HEK293 (cell line): ENCODE measurements at regions not wholly inside any gene's neighbourhood (a gene's known extent, or its start where the extent isn't known, plus 50 kb on each side); places are given as distances from the start of the nearest gene placed in this dataset.

ENCODE experiments used
- CTCF ChIA-PET: fragments of 350-600 bp; formaldehyde crosslinking; extraction: SDS; loops from one replicate; lab custom pipeline; 2021; ENCODE audit warnings: antibody characterized with exemption; lab: Yijun Ruan, JAX
- POLR2A ChIA-PET: fragments of 300-600 bp; formaldehyde crosslinking; extraction: SDS; loops from one replicate; lab custom pipeline; 2020; ENCODE audit warnings: antibody characterized with exemption, inconsistent platforms; lab: Yijun Ruan, JAX
- H3K27ac ChIP-seq: fragments of 200-500 bp; sonication (Bioruptor generic); 2 replicates; pipeline ENCODE4 v1.5.1; 2014; ENCODE audit warnings: low read depth, low read length, control low read depth, inconsistent platforms; ENCODE audit errors: extremely low read depth
- H3K36me3 ChIP-seq, 2 experiments: fragments of 200-500 bp in 1 of 2; sonication (Bioruptor generic) in 1 of 2; 1 replicate in 1 of 2; 2 replicates in 1 of 2; pipeline ENCODE4 v1.5.1; 2014 to 2017; ENCODE audit warnings: inconsistent platforms in 2 of 2, low read length in 2 of 2; ENCODE audit not compliant: control insufficient read depth in 2 of 2, insufficient read depth in 1 of 2
- H3K4me1 ChIP-seq: fragments of 200-500 bp; sonication (Bioruptor generic); 2 replicates; pipeline ENCODE4 v1.5.1; 2014; ENCODE audit warnings: mild to moderate bottlenecking, low read length, inconsistent platforms; ENCODE audit not compliant: control insufficient read depth, insufficient read depth
- H3K4me3 ChIP-seq: 2 replicates; pipeline ENCODE4 v1.5.1; 2011; ENCODE audit warnings: low read depth, mild to moderate bottlenecking, control low read depth, low read length, moderate library complexity
- H3K9me3 ChIP-seq: fragments of 200-500 bp; sonication (Bioruptor generic); 2 replicates; pipeline ENCODE4 v1.5.1; 2014; ENCODE audit warnings: low read depth, low read length, inconsistent platforms; ENCODE audit not compliant: control insufficient read depth, insufficient read depth
- BCL11A ChIP-seq: fragments of 450-650 bp; formaldehyde crosslinking; IDR thresholded peaks from 2 replicates; pipeline ENCODE4 v1.5.1; 2016; ENCODE audit warnings: low read depth, missing biosample characterization, missing genetic modification characterization
- BCL6B ChIP-seq: fragments of 450-650 bp; formaldehyde crosslinking; IDR thresholded peaks from 2 replicates; pipeline ENCODE4 v1.5.1; 2017; ENCODE audit warnings: missing biosample characterization, missing genetic modification characterization
- GLIS1 ChIP-seq: fragments of 450-650 bp; formaldehyde crosslinking; IDR thresholded peaks from 2 replicates; pipeline ENCODE4 v1.5.1; 2016; ENCODE audit warnings: missing biosample characterization, missing genetic modification characterization
- OVOL3 ChIP-seq: fragments of 450-650 bp; formaldehyde crosslinking; IDR thresholded peaks from 2 replicates; pipeline ENCODE4 v1.5.1; 2016; ENCODE audit warnings: missing biosample characterization, missing genetic modification characterization
- SALL2 ChIP-seq: fragments of 450-650 bp; formaldehyde crosslinking; IDR thresholded peaks from 2 replicates; pipeline ENCODE4 v1.5.0; 2017; ENCODE audit warnings: missing biosample characterization, mild to moderate bottlenecking, missing genetic modification characterization, borderline replicate concordance
- ZBTB7A ChIP-seq: fragments of 450-650 bp; formaldehyde crosslinking; IDR thresholded peaks from 2 replicates; pipeline ENCODE4 v1.5.1; 2016; ENCODE audit warnings: low read depth, missing biosample characterization, missing genetic modification characterization
- ZFP3 ChIP-seq: fragments of 450-650 bp; formaldehyde crosslinking; IDR thresholded peaks from 2 replicates; pipeline ENCODE4 v1.5.1; 2016; ENCODE audit warnings: low read depth, missing biosample characterization, missing genetic modification characterization
- ZNF146 ChIP-seq: fragments of 450-650 bp; formaldehyde crosslinking; IDR thresholded peaks from 2 replicates; pipeline ENCODE4 v1.5.1; 2016; ENCODE audit warnings: missing biosample characterization, missing genetic modification characterization
- ZNF16 ChIP-seq: fragments of 450-650 bp; formaldehyde crosslinking; IDR thresholded peaks from 2 replicates; pipeline ENCODE4 v1.5.1; 2016; ENCODE audit warnings: low read depth, missing biosample characterization, missing genetic modification characterization
- ZNF174 ChIP-seq: fragments of 450-650 bp; formaldehyde crosslinking; IDR thresholded peaks from 2 replicates; pipeline ENCODE4 v1.5.0; 2017; ENCODE audit warnings: missing biosample characterization, mild to moderate bottlenecking, missing genetic modification characterization
- ZNF202 ChIP-seq: fragments of 450-650 bp; formaldehyde crosslinking; IDR thresholded peaks from 2 replicates; pipeline ENCODE4 v1.5.1; 2016; ENCODE audit warnings: missing biosample characterization, missing genetic modification characterization, borderline replicate concordance
- ZNF274 ChIP-seq, 2 experiments: fragments of 200-500 bp in 1 of 2; fragments of 450-650 bp in 1 of 2; sonication (Bioruptor generic) in 1 of 2; formaldehyde crosslinking in 1 of 2; IDR thresholded peaks; 2 replicates each; pipeline versions ENCODE4 v1.5.1 to v1.6.1; 2014 to 2016; ENCODE audit warnings: borderline replicate concordance in 1 of 2, inconsistent platforms in 1 of 2, low read length in 1 of 2, missing biosample characterization in 1 of 2, missing genetic modification characterization in 1 of 2
- ZNF394 ChIP-seq: fragments of 450-650 bp; formaldehyde crosslinking; IDR thresholded peaks from 2 replicates; pipeline ENCODE4 v1.5.1; 2016; ENCODE audit warnings: missing biosample characterization, missing genetic modification characterization, mild to moderate bottlenecking, moderate library complexity, borderline replicate concordance
- ZNF529 ChIP-seq: fragments of 450-650 bp; formaldehyde crosslinking; IDR thresholded peaks from 2 replicates; pipeline ENCODE4 v1.5.1; 2017; ENCODE audit warnings: missing genetic modification characterization, missing biosample characterization; ENCODE audit not compliant: insufficient replicate concordance
- ZNF548 ChIP-seq: fragments of 450-650 bp; formaldehyde crosslinking; IDR thresholded peaks from 2 replicates; pipeline ENCODE4 v1.5.1; 2016; ENCODE audit warnings: missing biosample characterization, missing genetic modification characterization
- ZNF596 ChIP-seq: fragments of 450-650 bp; IDR thresholded peaks from 2 replicates; pipeline ENCODE4 v1.5.0; 2018; ENCODE audit warnings: missing biosample characterization, mild to moderate bottlenecking, missing genetic modification characterization, moderate library complexity
- ZNF610 ChIP-seq: fragments of 450-650 bp; formaldehyde crosslinking; IDR thresholded peaks from 2 replicates; pipeline ENCODE4 v1.5.1; 2016; ENCODE audit warnings: missing biosample characterization, missing genetic modification characterization, borderline replicate concordance
- ZNF626 ChIP-seq: fragments of 450-650 bp; sonication (Bioruptor Pico); formaldehyde crosslinking; IDR thresholded peaks from 2 replicates; pipeline ENCODE4 v1.5.1; 2018; ENCODE audit warnings: missing biosample characterization, missing genetic modification characterization, inconsistent platforms
- ZNF664 ChIP-seq: fragments of 450-650 bp; formaldehyde crosslinking; IDR thresholded peaks from 2 replicates; pipeline ENCODE4 v1.5.1; 2016; ENCODE audit warnings: missing biosample characterization, missing genetic modification characterization
- ZNF768 ChIP-seq: fragments of 450-650 bp; formaldehyde crosslinking; IDR thresholded peaks from 2 replicates; pipeline ENCODE4 v1.5.1; 2018; ENCODE audit warnings: missing biosample characterization, mild to moderate bottlenecking, missing genetic modification characterization
- ZNF776 ChIP-seq: fragments of 450-650 bp; formaldehyde crosslinking; IDR thresholded peaks from 2 replicates; pipeline ENCODE4 v1.5.0; 2017; ENCODE audit warnings: missing biosample characterization, missing genetic modification characterization, borderline replicate concordance
- ZNF830 ChIP-seq: fragments of 450-650 bp; IDR thresholded peaks from 2 replicates; pipeline ENCODE4 v1.5.0; 2018; ENCODE audit warnings: missing biosample characterization, missing genetic modification characterization, low read depth, mild to moderate bottlenecking, moderate library complexity
- ZNF843 ChIP-seq: fragments of 450-650 bp; formaldehyde crosslinking; IDR thresholded peaks from 2 replicates; pipeline ENCODE4 v1.5.1; 2016; ENCODE audit warnings: missing biosample characterization, missing genetic modification characterization
- ZSCAN23 ChIP-seq: fragments of 450-650 bp; formaldehyde crosslinking; IDR thresholded peaks from 2 replicates; pipeline ENCODE4 v1.5.1; 2016; ENCODE audit warnings: missing biosample characterization, missing genetic modification characterization
- TF ChIP-seq, protein P1 (sequence below): fragments of 450-650 bp; formaldehyde crosslinking; IDR thresholded peaks from 2 replicates; pipeline ENCODE4 v1.5.1; 2016; ENCODE audit warnings: missing biosample characterization, missing genetic modification characterization

- Histone ChIP-seq H3K9me3 (no peaks in the 10 kb centered on the region), H3K36me3 (no peaks in the 10 kb centered on the region; a peak in 1 of 3 replicates), H3K27ac (no peak overlapping the region), H3K4me1 (no peaks in the 10 kb centered on the region), H3K4me3 (no peak overlapping the region)
- TF ChIP-seq OVOL3 (tag by site-specific recombination) (no peak), SALL2 (tag by site-specific recombination) (no peak), ZNF548 (tag by site-specific recombination) (no peak), ZNF610 (tag by site-specific recombination) (no peak), ZNF776 (no peak), ZNF768 (tag by site-specific recombination) (no peak), ZNF626 (no peak), ZSCAN23 (tag by site-specific recombination) (no peak)
- TF ChIP-seq, protein P1, sequence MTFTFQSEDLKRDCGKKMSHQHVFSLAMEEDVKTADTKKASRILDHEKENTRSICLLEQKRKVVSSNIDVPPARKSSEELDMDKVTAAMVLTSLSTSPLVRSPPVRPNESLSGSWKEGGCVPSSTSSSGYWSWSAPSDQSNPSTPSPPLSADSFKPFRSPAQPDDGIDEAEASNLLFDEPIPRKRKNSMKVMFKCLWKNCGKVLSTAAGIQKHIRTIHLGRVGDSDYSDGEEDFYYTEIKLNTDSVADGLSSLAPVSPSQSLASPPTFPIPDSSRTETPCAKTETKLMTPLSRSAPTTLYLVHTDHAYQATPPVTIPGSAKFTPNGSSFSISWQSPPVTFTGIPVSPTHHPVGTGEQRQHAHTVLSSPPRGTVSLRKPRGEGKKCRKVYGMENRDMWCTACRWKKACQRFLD (tag by site-specific recombination) = no peak
- ChIA-PET CTCF (no interaction called here), POLR2A (no interaction called here)
These were observed 912.9 kb downstream of the SORCS1 start for GRCh38 chr10:106251573-106251972.

GRCh38 chr10:106242301-106242700, 922.2 kb downstream of the SORCS1 start:
- ChIA-PET POLR2A (no interaction called here), CTCF (no interaction called here)
- H3K36me3 ChIP-seq = no peaks in the 10 kb centered on the region
- H3K9me3 ChIP-seq = no peaks in the 10 kb centered on the region
- no peak overlapping the region for H3K27ac ChIP-seq
- no peak overlapping the region for H3K4me3 ChIP-seq
- H3K4me1 ChIP-seq = no peaks in the 10 kb centered on the region
- TF ChIP-seq ZNF202 (tag by site-specific recombination) (no peak), ZNF394 (tag by site-specific recombination) (no peak), ZBTB7A (tag by site-specific recombination) (no peak), ZFP3 (tag by site-specific recombination) (no peak), ZNF843 (tag by site-specific recombination) (no peak), ZNF596 (tag by site-specific recombination) (no peak), ZNF529 (no peak), ZNF16 (tag by site-specific recombination) (no peak), BCL11A (tag by site-specific recombination) (no peak), GLIS1 (no peak), ZNF274 (IDR thresholded peaks at IDR 0.05; ENCODE audit: low read length) (no peak), ZNF274 (tag by site-specific recombination; IDR thresholded peaks at IDR 0.05; ENCODE audit: borderline replicate concordance) (no peak), ZNF174 (tag by site-specific recombination) (no peak), ZNF830 (tag by site-specific recombination) (no peak), ZNF664 (tag by site-specific recombination) (no peak), BCL6B (tag by site-specific recombination) (no peak), ZNF146 (tag by site-specific recombination) (no peak)
- TF ChIP-seq, protein P1 (tag by site-specific recombination) = no peak
